ENCODE measurements at regions not wholly inside any gene's neighbourhood (a gene's known extent, or its start where the extent isn't known, plus 50 kb on each side); places are given as distances from the start of the nearest gene placed in this dataset.

DNA sequence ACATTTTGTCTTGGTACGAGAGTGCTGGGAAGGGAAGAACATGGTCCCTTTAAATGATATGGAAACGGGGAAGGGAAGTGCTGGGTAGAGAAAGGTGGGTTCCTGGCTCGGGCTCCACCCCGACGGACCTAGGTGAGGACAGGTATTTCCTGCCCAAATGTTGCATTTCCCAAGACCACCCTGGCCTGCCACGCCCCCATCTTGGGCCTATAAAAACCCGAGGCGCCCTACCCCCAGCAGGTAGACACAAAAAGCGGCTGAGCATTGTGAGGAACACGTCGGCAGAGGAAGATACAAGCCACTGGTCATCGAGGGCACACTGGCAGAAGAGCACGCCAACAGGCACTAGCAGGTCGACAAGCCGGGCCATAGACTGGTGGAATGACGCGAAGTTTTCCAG lies 99.4 kb downstream of the AASDHPPT start:
- Histone ChIP-seq H3K4me1 (ENCODE audit: insufficient read depth, low read length) (peaks cover 17% of the 10 kb centered on the region), H3K36me3 (ENCODE audit: insufficient read depth, low read length) (no peaks in the 10 kb centered on the region), H3K4me3 (ENCODE audit: low read depth in 1 of 2, low read length in 2 of 2) (no peak overlapping the region), H3K27me3 (ENCODE audit: control insufficient read depth in 1 of 2, insufficient read depth in 2 of 2, low read length in 2 of 2) (no peaks in the 10 kb centered on the region), H3K27ac (ENCODE audit: low read depth, low read length) (no peak overlapping the region), H3K9me3 (ENCODE audit: low read length) (no peaks in the 10 kb centered on the region), H3K9ac (ENCODE audit: low read length) (no peak overlapping the region)

DNA sequence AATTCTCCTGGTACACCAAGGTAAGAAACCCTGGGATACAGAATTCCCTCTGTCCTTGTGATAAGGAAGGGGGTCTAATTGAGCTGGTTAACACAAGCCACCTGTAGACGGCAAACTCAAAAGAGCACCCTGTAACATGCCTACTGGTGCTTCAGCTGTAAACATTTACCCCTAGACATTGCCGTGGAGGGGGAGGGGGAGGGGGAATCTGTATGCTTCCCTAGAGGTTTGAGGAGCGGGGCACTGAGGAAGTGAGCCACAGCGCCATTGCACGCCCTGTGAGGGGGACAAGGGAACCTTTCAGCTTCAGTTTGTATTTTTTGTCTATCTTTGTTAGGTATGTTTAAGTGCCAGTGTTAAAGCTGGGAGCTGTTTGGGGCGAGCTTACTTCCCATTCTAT lies 99.8 kb downstream of the AASDHPPT start:
- no peaks in the 10 kb centered on the region for H3K9me3 ChIP-seq (ENCODE audit: low read length)
- H3K36me3 ChIP-seq (ENCODE audit: insufficient read depth, low read length), result no peaks in the 10 kb centered on the region
- H3K27ac ChIP-seq (ENCODE audit: low read depth, low read length), result no peak overlapping the region
- peaks cover 14% of the 10 kb centered on the region for H3K4me1 ChIP-seq (ENCODE audit: insufficient read depth, low read length)
- no peak overlapping the region for H3K4me3 ChIP-seq (ENCODE audit: low read depth in 1 of 2, low read length in 2 of 2)
- H3K9ac ChIP-seq (ENCODE audit: low read length), result no peak overlapping the region
- no peaks in the 10 kb centered on the region for H3K27me3 ChIP-seq (ENCODE audit: control insufficient read depth in 1 of 2, insufficient read depth in 2 of 2, low read length in 2 of 2)

DNA sequence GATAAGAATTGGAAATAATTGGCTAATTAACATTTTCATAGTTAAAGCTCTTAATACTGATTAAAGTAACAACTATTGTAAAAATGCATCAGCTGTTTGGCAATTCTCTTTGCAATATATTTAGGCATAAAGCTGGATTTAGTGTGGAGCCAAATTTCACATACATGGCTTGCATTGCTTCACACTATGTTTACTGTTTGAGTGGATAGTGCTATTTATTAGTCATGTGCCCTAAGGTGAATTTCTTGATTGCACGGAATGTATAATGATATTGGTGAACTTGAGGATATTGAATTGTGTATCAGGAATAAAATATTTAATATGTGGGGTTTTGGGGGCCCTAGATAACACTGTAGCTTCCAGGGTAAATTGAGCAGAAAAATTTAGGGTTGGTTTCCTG lies 100.9 kb downstream of the AASDHPPT start:
- Histone ChIP-seq H3K4me3 (ENCODE audit: low read depth in 1 of 2, low read length in 2 of 2) (no peak overlapping the region), H3K36me3 (ENCODE audit: insufficient read depth, low read length) (no peaks in the 10 kb centered on the region), H3K27ac (ENCODE audit: low read depth, low read length) (no peak overlapping the region), H3K9ac (ENCODE audit: low read length) (no peak overlapping the region), H3K4me1 (ENCODE audit: insufficient read depth, low read length) (peaks cover 7% of the 10 kb centered on the region), H3K9me3 (ENCODE audit: low read length) (no peaks in the 10 kb centered on the region), H3K27me3 (ENCODE audit: control insufficient read depth in 1 of 2, insufficient read depth in 2 of 2, low read length in 2 of 2) (no peaks in the 10 kb centered on the region)

DNA sequence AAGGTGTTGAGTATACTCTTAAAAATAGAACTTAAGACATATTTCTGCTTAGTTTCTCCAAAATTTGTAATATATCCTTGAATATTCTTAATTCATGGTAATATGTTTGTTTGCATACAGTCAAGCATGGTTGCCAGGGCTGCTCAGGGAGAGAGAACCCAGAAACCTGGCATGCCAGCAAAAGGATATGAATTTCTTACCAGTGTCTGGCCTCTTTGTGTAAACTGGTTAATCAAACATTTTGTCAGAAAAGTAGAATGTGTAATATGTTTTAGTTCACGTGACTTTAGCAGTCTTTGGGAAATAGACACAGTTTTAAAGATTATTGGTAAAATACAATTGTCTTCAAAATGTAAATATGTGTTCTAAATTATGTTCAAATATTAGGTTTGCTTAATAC lies 101.6 kb downstream of the AASDHPPT start:
- no peaks in the 10 kb centered on the region for H3K36me3 ChIP-seq (ENCODE audit: insufficient read depth, low read length)
- H3K27me3 ChIP-seq (ENCODE audit: control insufficient read depth in 1 of 2, insufficient read depth in 2 of 2, low read length in 2 of 2), result no peaks in the 10 kb centered on the region
- H3K27ac ChIP-seq (ENCODE audit: low read depth, low read length), result no peak overlapping the region
- no peaks in the 10 kb centered on the region for H3K9me3 ChIP-seq (ENCODE audit: low read length)
- no peak overlapping the region for H3K9ac ChIP-seq (ENCODE audit: low read length)
- no peak overlapping the region for H3K4me3 ChIP-seq (ENCODE audit: low read depth in 1 of 2, low read length in 2 of 2)
- peaks cover 7% of the 10 kb centered on the region for H3K4me1 ChIP-seq (ENCODE audit: insufficient read depth, low read length)

DNA sequence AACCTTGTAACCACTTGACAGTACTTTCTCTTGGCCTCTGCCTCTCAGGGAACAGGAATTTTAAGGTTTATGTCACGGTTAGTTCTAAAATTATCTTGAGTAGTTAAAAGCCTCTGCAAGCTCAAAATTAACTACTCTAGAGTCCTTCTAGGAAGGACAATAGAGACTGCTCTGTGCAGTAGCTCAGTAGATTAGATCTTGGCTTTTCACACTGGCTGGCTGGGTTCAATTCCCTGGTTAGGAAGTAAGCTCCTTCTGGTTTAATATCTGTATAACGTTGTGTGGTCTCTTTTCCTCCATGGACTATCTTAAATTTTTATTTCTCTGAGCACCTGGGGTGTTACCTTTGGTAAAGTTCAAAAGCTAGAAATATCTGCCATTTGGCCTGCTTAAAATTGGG lies 109.2 kb downstream of the AASDHPPT start:
- H3K4me3 ChIP-seq (ENCODE audit: low read depth in 1 of 2, low read length in 2 of 2), result no peak overlapping the region
- H3K9me3 ChIP-seq (ENCODE audit: low read length), result no peaks in the 10 kb centered on the region
- no peaks in the 10 kb centered on the region for H3K27me3 ChIP-seq (ENCODE audit: control insufficient read depth in 1 of 2, insufficient read depth in 2 of 2, low read length in 2 of 2)
- H3K4me1 ChIP-seq (ENCODE audit: insufficient read depth, low read length), result no peaks in the 10 kb centered on the region
- no peak overlapping the region for H3K27ac ChIP-seq (ENCODE audit: low read depth, low read length)
- H3K9ac ChIP-seq (ENCODE audit: low read length), result no peak overlapping the region
- no peaks in the 10 kb centered on the region for H3K36me3 ChIP-seq (ENCODE audit: insufficient read depth, low read length)

DNA sequence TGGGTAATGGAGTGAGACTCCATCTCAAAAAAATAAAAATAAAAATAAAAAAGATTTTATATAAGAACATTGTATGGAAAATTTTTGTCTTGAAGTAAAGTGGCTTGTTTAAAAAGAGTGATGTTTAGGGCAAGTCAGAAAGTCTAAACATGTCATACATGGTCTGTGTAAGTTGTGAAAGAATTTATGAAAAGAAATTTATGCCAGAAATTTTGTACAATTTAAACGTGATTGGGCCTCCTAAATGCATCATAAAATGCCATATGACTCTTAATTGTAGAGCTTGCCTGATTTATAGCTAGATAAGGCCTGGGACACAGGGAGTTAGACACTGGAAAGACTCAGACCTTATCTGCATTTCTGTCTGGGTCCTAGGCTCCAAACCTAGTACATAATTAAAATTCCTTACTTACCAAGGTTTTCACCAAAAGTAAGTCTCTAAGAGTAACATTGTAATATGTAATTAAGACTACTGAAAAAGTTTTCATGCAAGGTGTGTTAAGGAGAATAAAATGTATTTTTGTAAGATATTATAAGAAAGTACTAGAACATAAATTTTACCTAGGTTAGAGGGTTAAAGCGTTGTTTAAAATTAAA lies 110.5 kb downstream of the AASDHPPT start:
- H3K27ac ChIP-seq (ENCODE audit: low read depth, low read length), result no peak overlapping the region
- H3K9me3 ChIP-seq (ENCODE audit: low read length), result no peaks in the 10 kb centered on the region
- no peaks in the 10 kb centered on the region for H3K27me3 ChIP-seq (ENCODE audit: control insufficient read depth in 1 of 2, insufficient read depth in 2 of 2, low read length in 2 of 2)
- no peaks in the 10 kb centered on the region for H3K36me3 ChIP-seq (ENCODE audit: insufficient read depth, low read length)
- no peak overlapping the region for H3K9ac ChIP-seq (ENCODE audit: low read length)
- H3K4me3 ChIP-seq (ENCODE audit: low read depth in 1 of 2, low read length in 2 of 2), result no peak overlapping the region
- H3K4me1 ChIP-seq (ENCODE audit: insufficient read depth, low read length), result no peaks in the 10 kb centered on the region

DNA sequence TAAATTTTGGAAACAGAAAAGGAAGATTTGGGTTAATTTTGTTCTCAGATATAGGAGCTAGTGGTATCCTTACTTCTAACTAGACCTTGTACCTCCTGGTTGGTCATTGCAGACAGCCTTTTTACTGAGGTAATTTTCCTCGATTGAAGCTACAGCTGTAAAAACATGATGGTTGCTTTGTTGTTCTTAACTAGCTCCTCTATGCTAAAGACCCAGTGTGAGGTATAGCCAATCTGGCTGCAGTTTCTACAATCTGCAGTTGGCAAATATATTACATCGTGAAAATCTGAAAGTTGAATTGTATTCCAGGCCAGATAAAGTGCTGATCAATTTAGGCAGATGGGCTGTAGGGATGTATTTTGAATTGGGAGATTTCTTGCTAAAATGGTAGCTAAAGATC lies 116.5 kb downstream of the AASDHPPT start:
- H3K4me1 ChIP-seq (ENCODE audit: insufficient read depth, low read length), result no peaks in the 10 kb centered on the region
- H3K27me3 ChIP-seq (ENCODE audit: control insufficient read depth in 1 of 2, insufficient read depth in 2 of 2, low read length in 2 of 2), result no peaks in the 10 kb centered on the region
- no peak overlapping the region for H3K27ac ChIP-seq (ENCODE audit: low read depth, low read length)

DNA sequence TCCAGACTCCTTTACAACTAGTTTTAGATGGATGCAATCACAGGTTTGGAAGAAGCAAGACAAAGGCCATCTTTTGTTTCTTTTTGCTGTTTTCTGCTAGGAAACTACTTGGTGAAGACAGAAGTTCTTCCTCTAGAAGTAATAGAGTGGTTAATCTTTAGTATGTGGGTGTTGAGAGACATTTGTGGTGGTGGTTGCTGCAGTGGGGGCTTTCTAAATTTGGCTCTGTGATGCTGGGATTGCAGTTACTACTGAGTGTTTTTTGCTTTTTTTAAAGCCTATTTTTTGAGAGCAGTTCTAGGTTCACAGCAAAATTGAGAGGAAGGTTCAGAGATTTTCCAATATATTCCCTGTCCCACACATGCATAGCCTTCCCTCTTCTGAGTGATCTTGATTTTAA lies 120.0 kb downstream of the AASDHPPT start:
- H3K27me3 ChIP-seq (ENCODE audit: control insufficient read depth in 1 of 2, insufficient read depth in 2 of 2, low read length in 2 of 2), result no peaks in the 10 kb centered on the region
- H3K4me1 ChIP-seq (ENCODE audit: insufficient read depth, low read length), result no peaks in the 10 kb centered on the region
- no peaks in the 10 kb centered on the region for H3K9me3 ChIP-seq (ENCODE audit: low read length)
- no peak overlapping the region for H3K9ac ChIP-seq (ENCODE audit: low read length)
- H3K27ac ChIP-seq (ENCODE audit: low read depth, low read length), result no peak overlapping the region
- no peaks in the 10 kb centered on the region for H3K36me3 ChIP-seq (ENCODE audit: insufficient read depth, low read length)
- no peak overlapping the region for H3K4me3 ChIP-seq (ENCODE audit: low read depth in 1 of 2, low read length in 2 of 2)

More for the DNA sequence above, 116.5 kb downstream of the AASDHPPT start:
- Histone ChIP-seq H3K36me3 (ENCODE audit: insufficient read depth, low read length) (no peaks in the 10 kb centered on the region), H3K9ac (ENCODE audit: low read length) (no peak overlapping the region), H3K4me3 (ENCODE audit: low read depth in 1 of 2, low read length in 2 of 2) (no peak overlapping the region), H3K9me3 (ENCODE audit: low read length) (no peaks in the 10 kb centered on the region)

DNA sequence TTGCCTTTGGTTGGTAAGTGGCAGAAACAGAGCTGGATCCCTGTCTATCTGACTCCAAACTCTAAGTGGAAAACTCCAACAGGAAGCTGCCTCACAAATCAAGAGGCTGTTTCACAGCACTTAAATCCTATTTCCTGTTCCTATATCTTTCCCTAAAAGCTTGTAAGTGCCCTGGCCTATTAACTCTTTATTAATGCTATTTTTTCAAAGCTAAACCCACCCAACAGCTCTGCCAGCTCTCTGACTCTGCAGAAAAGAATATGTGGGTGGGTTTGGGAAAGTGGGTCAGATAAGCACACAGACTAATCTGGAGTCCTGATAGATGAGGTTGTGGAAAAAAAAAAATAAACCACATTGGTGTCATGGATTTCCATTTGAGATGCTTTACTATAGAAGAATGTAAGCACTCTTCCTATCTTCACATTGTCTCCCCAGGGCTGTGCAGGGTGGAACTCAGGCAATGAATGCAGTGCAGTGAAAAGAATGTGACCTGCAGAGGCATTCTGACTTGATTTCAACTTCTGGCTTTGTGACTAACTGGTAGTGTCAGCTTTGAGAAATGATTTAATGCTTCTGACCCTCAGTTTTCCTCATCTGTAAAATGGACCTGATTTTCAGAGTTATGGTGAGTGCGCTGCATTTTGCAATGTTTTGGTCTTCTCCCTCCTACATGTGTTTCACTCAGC lies 125.6 kb downstream of the AASDHPPT start:
- Histone ChIP-seq H3K36me3 (ENCODE audit: insufficient read depth, low read length) (no peaks in the 10 kb centered on the region), H3K27me3 (ENCODE audit: control insufficient read depth in 1 of 2, insufficient read depth in 2 of 2, low read length in 2 of 2) (no peaks in the 10 kb centered on the region), H3K4me1 (ENCODE audit: insufficient read depth, low read length) (no peaks in the 10 kb centered on the region), H3K9ac (ENCODE audit: low read length) (no peak overlapping the region), H3K4me3 (ENCODE audit: low read depth in 1 of 2, low read length in 2 of 2) (no peak overlapping the region), H3K27ac (ENCODE audit: low read depth, low read length) (no peak overlapping the region), H3K9me3 (ENCODE audit: low read length) (no peaks in the 10 kb centered on the region)

DNA sequence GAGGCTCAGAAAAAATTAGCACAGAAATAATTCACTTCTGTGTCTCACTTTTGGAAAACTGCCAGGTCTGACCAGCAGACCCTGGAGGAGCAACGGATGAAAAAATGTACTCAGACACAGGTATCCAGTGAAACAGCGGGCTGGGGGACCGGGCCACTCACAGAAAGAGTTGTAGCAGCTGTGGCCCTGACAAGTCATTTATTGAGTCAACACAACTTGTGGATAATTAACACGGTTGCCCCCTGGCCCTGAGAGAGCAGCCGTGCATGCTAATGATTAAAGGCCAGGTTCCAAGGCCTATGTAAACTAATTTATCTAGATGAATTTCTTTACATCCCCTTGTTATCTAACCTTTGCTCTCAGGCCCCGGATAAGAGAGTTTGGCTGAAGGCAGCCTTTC lies 131.3 kb downstream of the AASDHPPT start:
- H3K27me3 ChIP-seq (ENCODE audit: control insufficient read depth in 1 of 2, insufficient read depth in 2 of 2, low read length in 2 of 2), result no peaks in the 10 kb centered on the region
- no peak overlapping the region for H3K9ac ChIP-seq (ENCODE audit: low read length)
- no peaks in the 10 kb centered on the region for H3K9me3 ChIP-seq (ENCODE audit: low read length)
- H3K4me1 ChIP-seq (ENCODE audit: insufficient read depth, low read length), result no peaks in the 10 kb centered on the region
- no peak overlapping the region for H3K27ac ChIP-seq (ENCODE audit: low read depth, low read length)
- H3K36me3 ChIP-seq (ENCODE audit: insufficient read depth, low read length), result no peaks in the 10 kb centered on the region
- H3K4me3 ChIP-seq (ENCODE audit: low read depth in 1 of 2, low read length in 2 of 2), result no peak overlapping the region

DNA sequence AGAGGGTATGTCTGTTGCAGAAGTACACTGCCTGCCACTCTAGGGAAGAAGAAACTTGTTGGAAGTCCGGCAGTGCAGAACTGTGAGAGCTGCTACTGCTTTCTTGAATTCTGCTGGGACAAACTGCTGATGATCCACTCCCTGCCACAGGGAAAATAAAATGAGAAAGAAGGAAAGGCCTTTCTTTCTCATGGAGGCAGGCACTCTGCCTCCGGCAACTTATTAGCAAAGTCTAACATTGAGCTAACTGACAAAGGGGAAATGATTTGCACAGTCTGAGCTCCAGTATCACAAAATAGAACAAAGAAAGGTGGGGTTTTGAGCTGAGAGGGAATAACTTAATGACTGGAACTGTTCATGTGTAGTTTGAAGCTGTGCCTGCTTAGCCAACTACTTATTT lies 134.6 kb downstream of the AASDHPPT start:
- no peaks in the 10 kb centered on the region for H3K27me3 ChIP-seq (ENCODE audit: control insufficient read depth in 1 of 2, insufficient read depth in 2 of 2, low read length in 2 of 2)
- H3K27ac ChIP-seq (ENCODE audit: low read depth, low read length), result no peak overlapping the region
- H3K36me3 ChIP-seq (ENCODE audit: insufficient read depth, low read length), result no peaks in the 10 kb centered on the region
- no peak overlapping the region for H3K4me3 ChIP-seq (ENCODE audit: low read depth in 1 of 2, low read length in 2 of 2)
- no peaks in the 10 kb centered on the region for H3K4me1 ChIP-seq (ENCODE audit: insufficient read depth, low read length)
- no peaks in the 10 kb centered on the region for H3K9me3 ChIP-seq (ENCODE audit: low read length)
- H3K9ac ChIP-seq (ENCODE audit: low read length), result no peak overlapping the region

DNA sequence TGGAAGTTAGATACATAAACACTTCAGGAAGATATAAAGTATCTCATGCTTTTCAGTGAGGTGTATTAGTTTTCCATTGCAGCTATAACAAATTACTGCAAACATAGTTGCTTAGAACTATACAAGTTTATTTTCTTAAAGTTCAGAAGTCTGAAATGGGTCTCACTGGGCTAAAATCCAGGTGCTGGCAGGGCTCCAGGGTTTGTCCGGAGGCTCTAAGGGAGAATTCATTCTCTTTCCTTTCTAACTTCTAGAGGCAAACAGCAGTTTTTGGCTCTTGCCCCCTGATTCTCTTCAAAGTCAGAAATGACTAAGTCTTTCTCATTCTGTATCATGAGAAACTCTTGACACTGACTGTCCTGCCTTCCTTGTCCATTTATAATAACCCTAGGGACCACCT lies 138.8 kb downstream of the AASDHPPT start:
- H3K9me3 ChIP-seq (ENCODE audit: low read length), result no peaks in the 10 kb centered on the region
- no peak overlapping the region for H3K9ac ChIP-seq (ENCODE audit: low read length)
- H3K27ac ChIP-seq (ENCODE audit: low read depth, low read length), result no peak overlapping the region
- no peaks in the 10 kb centered on the region for H3K27me3 ChIP-seq (ENCODE audit: control insufficient read depth in 1 of 2, insufficient read depth in 2 of 2, low read length in 2 of 2)
- no peak overlapping the region for H3K4me3 ChIP-seq (ENCODE audit: low read depth in 1 of 2, low read length in 2 of 2)
- no peaks in the 10 kb centered on the region for H3K36me3 ChIP-seq (ENCODE audit: insufficient read depth, low read length)
- no peaks in the 10 kb centered on the region for H3K4me1 ChIP-seq (ENCODE audit: insufficient read depth, low read length)

Data from muscle layer of colon (tissue), 2 donors.